BLaER1 treated with 17β-estradiol and CSF1 and Interleukin-3, amounts not matched to agents 10 nM and 100 nM (cell line): ENCODE measurements at regions not wholly inside any gene's neighbourhood (a gene's known extent, or its start where the extent isn't known, plus 50 kb on each side); places are given as distances from the start of the nearest gene placed in this dataset.

Experiments
- H3K27ac ChIP-seq, 11 experiments: shearing (Covaris generic); formaldehyde crosslinking; 2 replicates each; pipeline ENCODE4 v1.8.1; 2022
- H3K27me3 ChIP-seq, 11 experiments: shearing (Covaris generic); formaldehyde crosslinking; 2 replicates each; pipeline ENCODE4 v1.8.1; 2022
- H3K36me3 ChIP-seq, 11 experiments: shearing (Covaris generic); formaldehyde crosslinking; 2 replicates each; pipeline ENCODE4 v1.8.1; 2022
- H3K4me1 ChIP-seq, 10 experiments: shearing (Covaris generic); formaldehyde crosslinking; 2 replicates each; pipeline ENCODE4 v1.8.1; 2022
- H3K4me2 ChIP-seq, 11 experiments: shearing (Covaris generic); formaldehyde crosslinking; 2 replicates each; pipeline ENCODE4 v1.8.1; 2022
- H3K4me3 ChIP-seq, 10 experiments: shearing (Covaris generic); formaldehyde crosslinking; 2 replicates each; pipeline ENCODE4 v1.8.1; 2022
- H3K9ac ChIP-seq, 11 experiments: shearing (Covaris generic); formaldehyde crosslinking; 2 replicates each; pipeline ENCODE4 v1.8.1; 2022
- H3K9me3 ChIP-seq, 11 experiments: shearing (Covaris generic); formaldehyde crosslinking; replicated peaks in 1 of 11; 2 replicates each; pipeline ENCODE4 v1.8.1; 2022
- H4K20me1 ChIP-seq, 11 experiments: shearing (Covaris generic); formaldehyde crosslinking; 2 replicates each; pipeline ENCODE4 v1.8.1; 2022
- Cebpa-rat ChIP-seq, 11 experiments: shearing (Covaris generic); IDR thresholded peaks; 2 replicates each; pipeline ENCODE4 v1.8.1; 2022

GRCh38 chr2:215772003-215772402, 241.3 kb downstream of the MREG start:
- Histone ChIP-seq H3K4me1 (peaks cover 4 to 40% (median 23%) of the 10 kb centered on the region in 10 experiments; a peak in 17 of 20 replicates), H3K9ac (no peak overlapping the region), H3K4me3 (no peak overlapping the region), H3K27me3 (no peaks in the 10 kb centered on the region), H3K4me2 (peak overlapping the region in 10 of 11 experiments; percentile 21 to 80 (median 55); a peak in 17 of 22 replicates), H3K36me3 (no peaks in the 10 kb centered on the region), H4K20me1 (no peaks in the 10 kb centered on the region), H3K27ac (peak overlapping the region in 3 of 11 experiments; percentile 21 to 35 (median 27); a peak in 4 of 22 replicates), H3K9me3 (peaks cover 0 to 16% (median 0%) of the 10 kb centered on the region in 11 experiments; a peak in 6 of 22 replicates)
- TF ChIP-seq Cebpa-rat (IDR thresholded peaks at IDR 0.05): no peak

GRCh38 chr2:215771241-215771640, 242.1 kb downstream of the MREG start:
- H3K36me3 ChIP-seq: no peaks in the 10 kb centered on the region
- H3K9me3 ChIP-seq: peaks cover 0 to 16% (median 0%) of the 10 kb centered on the region in 11 experiments; a peak in 6 of 22 replicates
- H3K27ac ChIP-seq: peak overlapping the region in 3 of 11 experiments; percentile 21 to 35 (median 27); a peak in 2 of 22 replicates
- H3K4me2 ChIP-seq: peak overlapping the region in 5 of 11 experiments; percentile 0 to 80 (median 71); a peak in 7 of 22 replicates
- no peak for TF ChIP-seq Cebpa-rat (IDR thresholded peaks at IDR 0.05)
- H3K4me1 ChIP-seq: peaks cover 4 to 40% (median 23%) of the 10 kb centered on the region in 10 experiments; a peak in 17 of 20 replicates
- H3K9ac ChIP-seq: no peak overlapping the region
- no peak overlapping the region for H3K4me3 ChIP-seq
- no peaks in the 10 kb centered on the region for H4K20me1 ChIP-seq
- no peaks in the 10 kb centered on the region for H3K27me3 ChIP-seq

- Histone ChIP-seq H3K4me3 (no peak overlapping the region), H3K27ac (no peak overlapping the region), H3K9me3 (peaks cover 0 to 16% (median 0%) of the 10 kb centered on the region in 11 experiments; a peak in 6 of 22 replicates), H3K4me1 (peaks cover 4 to 40% (median 23%) of the 10 kb centered on the region in 10 experiments; a peak in 17 of 20 replicates), H3K36me3 (no peaks in the 10 kb centered on the region), H3K9ac (no peak overlapping the region), H3K27me3 (no peaks in the 10 kb centered on the region), H3K4me2 (0 out of 22 replicates have a peak overlapping the region, but pooled peaks of 1 of the 11 experiments have one; percentile 0), H4K20me1 (no peaks in the 10 kb centered on the region)
- TF ChIP-seq Cebpa-rat (IDR thresholded peaks at IDR 0.05): no peak
Observed at GRCh38 chr2:215770668-215771067, 242.7 kb downstream of the MREG start.

- Histone ChIP-seq H4K20me1 (no peaks in the 10 kb centered on the region), H3K9me3 (peaks cover 0 to 16% (median 0%) of the 10 kb centered on the region in 11 experiments; a peak in 6 of 22 replicates), H3K27ac (no peak overlapping the region), H3K9ac (no peak overlapping the region), H3K27me3 (no peaks in the 10 kb centered on the region), H3K4me2 (no peak overlapping the region), H3K36me3 (no peaks in the 10 kb centered on the region), H3K4me3 (no peak overlapping the region), H3K4me1 (peaks cover 4 to 47% (median 23%) of the 10 kb centered on the region in 10 experiments; a peak in 17 of 20 replicates)
- no peak for TF ChIP-seq Cebpa-rat (IDR thresholded peaks at IDR 0.05)
Observed at GRCh38 chr2:215769246-215769645, 244.1 kb downstream of the MREG start.

GRCh38 chr2:215767625-215768024, 245.7 kb downstream of the MREG start:
- H3K4me1 ChIP-seq: peaks cover 4 to 33% (median 11%) of the 10 kb centered on the region in 10 experiments; a peak in 17 of 20 replicates
- peaks cover 0 to 16% (median 0%) of the 10 kb centered on the region in 11 experiments; a peak in 6 of 22 replicates for H3K9me3 ChIP-seq
- H3K27ac ChIP-seq: no peak overlapping the region
- no peak for TF ChIP-seq Cebpa-rat (IDR thresholded peaks at IDR 0.05)
- no peaks in the 10 kb centered on the region for H4K20me1 ChIP-seq
- no peak overlapping the region for H3K9ac ChIP-seq
- no peak overlapping the region for H3K4me3 ChIP-seq
- no peaks in the 10 kb centered on the region for H3K27me3 ChIP-seq
- H3K36me3 ChIP-seq: no peaks in the 10 kb centered on the region
- no peak overlapping the region for H3K4me2 ChIP-seq

- H3K27ac ChIP-seq: no peak overlapping the region
Observed at GRCh38 chr2:215765729-215766360, 247.5 kb downstream of the MREG start.

GRCh38 chr2:215764441-215765048, 248.8 kb downstream of the MREG start:
- no peaks in the 10 kb centered on the region for H3K36me3 ChIP-seq
- H4K20me1 ChIP-seq: no peaks in the 10 kb centered on the region
- 0 out of 22 replicates have a peak overlapping the region, but pooled peaks of 2 of the 11 experiments have one; percentile 0 to 26 for H3K27ac ChIP-seq
- TF ChIP-seq Cebpa-rat (IDR thresholded peaks at IDR 0.05): no peak; a peak in 1 of 22 replicates
- peaks cover 0 to 16% (median 0%) of the 10 kb centered on the region in 10 experiments; a peak in 8 of 20 replicates for H3K4me1 ChIP-seq
- no peak overlapping the region for H3K9ac ChIP-seq
- no peaks in the 10 kb centered on the region for H3K27me3 ChIP-seq
- H3K9me3 ChIP-seq: peaks cover 0 to 28% (median 0%) of the 10 kb centered on the region in 11 experiments; a peak in 10 of 22 replicates
- peak overlapping the region in 4 of 11 experiments; percentile 10 to 61 (median 30); a peak in 5 of 22 replicates for H3K4me2 ChIP-seq
- H3K4me3 ChIP-seq: no peak overlapping the region

More at GRCh38 chr2:215765729-215766360, 247.5 kb downstream of the MREG start:
- Histone ChIP-seq H3K36me3 (no peaks in the 10 kb centered on the region), H3K9ac (no peak overlapping the region), H3K4me2 (no peak overlapping the region), H4K20me1 (no peaks in the 10 kb centered on the region), H3K4me1 (peaks cover 0 to 16% (median 0%) of the 10 kb centered on the region in 10 experiments; a peak in 8 of 20 replicates), H3K9me3 (peaks cover 0 to 28% (median 0%) of the 10 kb centered on the region in 11 experiments; a peak in 10 of 22 replicates), H3K4me3 (no peak overlapping the region), H3K27me3 (no peaks in the 10 kb centered on the region)
- no peak for TF ChIP-seq Cebpa-rat (IDR thresholded peaks at IDR 0.05)

- no peaks in the 10 kb centered on the region for H4K20me1 ChIP-seq
- H3K36me3 ChIP-seq: no peaks in the 10 kb centered on the region
- H3K4me1 ChIP-seq: peaks cover 0 to 20% (median 0%) of the 10 kb centered on the region in 10 experiments; a peak in 8 of 20 replicates
- H3K27ac ChIP-seq: no peak overlapping the region
- peaks cover 0 to 12% (median 0%) of the 10 kb centered on the region in 11 experiments; a peak in 9 of 22 replicates for H3K9me3 ChIP-seq
- no peaks in the 10 kb centered on the region for H3K27me3 ChIP-seq
- no peak for TF ChIP-seq Cebpa-rat (IDR thresholded peaks at IDR 0.05)
- H3K9ac ChIP-seq: no peak overlapping the region
- no peak overlapping the region for H3K4me3 ChIP-seq
- no peak overlapping the region for H3K4me2 ChIP-seq
Observed at GRCh38 chr2:215760557-215760956, 252.8 kb downstream of the MREG start.

GRCh38 chr2:215760091-215760490, 253.3 kb downstream of the MREG start:
- H3K9me3 ChIP-seq: peaks cover 0 to 12% (median 0%) of the 10 kb centered on the region in 11 experiments; a peak in 9 of 22 replicates
- no peaks in the 10 kb centered on the region for H3K36me3 ChIP-seq
- H4K20me1 ChIP-seq: no peaks in the 10 kb centered on the region
- no peak overlapping the region for H3K4me2 ChIP-seq
- no peak overlapping the region for H3K9ac ChIP-seq
- H3K4me1 ChIP-seq: peaks cover 0 to 25% (median 0%) of the 10 kb centered on the region in 10 experiments; a peak in 8 of 20 replicates
- no peaks in the 10 kb centered on the region for H3K27me3 ChIP-seq
- no peak overlapping the region for H3K27ac ChIP-seq
- TF ChIP-seq Cebpa-rat (IDR thresholded peaks at IDR 0.05): no peak
- H3K4me3 ChIP-seq: no peak overlapping the region
